CD14-positive monocyte (primary cell): ENCODE measurements at regions not wholly inside any gene's neighbourhood (a gene's known extent, or its start where the extent isn't known, plus 50 kb on each side); places are given as distances from the start of the nearest gene placed in this dataset.

Experiments
- DNase-seq, 3 donors: peaks; one replicate each; pipeline ENCODE4 v3.0.0-alpha.2; 2011 to 2022
- H2AFZ ChIP-seq: 2 replicates; pipeline ENCODE4 v1.6.0; 2012; ENCODE audit warnings: mild to moderate bottlenecking, low read depth, low read length, inconsistent platforms; ENCODE audit not compliant: insufficient read depth, poor library complexity, severe bottlenecking
- H3K27ac ChIP-seq, 2 donors: 1 replicate in 1 of 2; 2 replicates in 1 of 2; pipeline ENCODE4 v1.5.1; 2012 to 2013; ENCODE audit warnings: low read length in 2 of 2, control low read depth in 1 of 2, inconsistent platforms in 1 of 2, low read depth in 1 of 2, mild to moderate bottlenecking in 1 of 2
- H3K27me3 ChIP-seq, 2 donors: one replicate each; pipeline versions ENCODE4 v1.6.0 to v1.6.1; 2011 to 2013; ENCODE audit warnings: low read length in 2 of 2; ENCODE audit not compliant: control insufficient read depth in 2 of 2, insufficient read depth in 2 of 2
- H3K36me3 ChIP-seq, 2 donors: replicated peaks in 1 of 2; 1 replicate in 1 of 2; 2 replicates in 1 of 2; pipeline versions ENCODE4 v1.5.1 to v1.6.1; 2012 to 2013; ENCODE audit warnings: low read length in 2 of 2, control low read depth in 1 of 2, inconsistent platforms in 1 of 2, mild to moderate bottlenecking in 1 of 2; ENCODE audit not compliant: insufficient read depth in 2 of 2, control insufficient read depth in 1 of 2
- H3K4me1 ChIP-seq, 2 donors: 1 replicate in 1 of 2; 2 replicates in 1 of 2; pipeline versions ENCODE4 v1.5.1 to v1.6.1; 2012 to 2013; ENCODE audit warnings: low read length in 2 of 2, control low read depth in 1 of 2, inconsistent platforms in 1 of 2, mild to moderate bottlenecking in 1 of 2, moderate library complexity in 1 of 2; ENCODE audit not compliant: insufficient read depth in 2 of 2, control insufficient read depth in 1 of 2
- H3K4me2 ChIP-seq: replicated peaks from 2 replicates; pipeline ENCODE3; 2012; ENCODE audit warnings: low read length, moderate library complexity, mild to moderate bottlenecking; ENCODE audit not compliant: poor library complexity, severe bottlenecking; ENCODE audit errors: extremely low read depth
- H3K4me3 ChIP-seq, 3 experiments: fragments of 200-600 bp in 1 of 3; sonication (generic) in 1 of 3; replicated peaks in 1 of 3; 1 replicate in 2 of 3; 2 replicates in 1 of 3; pipeline ENCODE4 v1.5.1; 2011 to 2013; ENCODE audit warnings: low read length in 3 of 3, mild to moderate bottlenecking in 3 of 3, control low read depth in 2 of 3, low read depth in 2 of 3, inconsistent platforms in 1 of 3, moderate library complexity in 1 of 3
- H3K79me2 ChIP-seq: 2 replicates; pipeline ENCODE4 v1.6.0; 2012; ENCODE audit warnings: mild to moderate bottlenecking, control low read depth, inconsistent platforms, low read length, moderate library complexity; ENCODE audit not compliant: insufficient read depth
- H3K9ac ChIP-seq: 2 replicates; pipeline ENCODE4 v1.6.0; 2017; ENCODE audit warnings: low read length, mild to moderate bottlenecking; ENCODE audit not compliant: insufficient read depth, poor library complexity, severe bottlenecking
- H3K9me3 ChIP-seq, 2 donors: replicated peaks in 1 of 2; 1 replicate in 1 of 2; 2 replicates in 1 of 2; pipeline versions ENCODE4 v1.5.1 to v1.6.1; 2012 to 2013; ENCODE audit warnings: low read length in 2 of 2, control low read depth in 1 of 2; ENCODE audit not compliant: control insufficient read depth in 1 of 2, insufficient read depth in 1 of 2
- H4K20me1 ChIP-seq: 2 replicates; pipeline ENCODE4 v1.6.0; 2012; ENCODE audit warnings: mild to moderate bottlenecking, low read length, control low read depth, moderate library complexity; ENCODE audit not compliant: insufficient read depth
- H3K27ac Mint-ChIP-seq, 7 donors: one replicate each; pipeline ENCODE4 v1.8.0; 2020; ENCODE audit warnings: mild to moderate bottlenecking in 7 of 7, mixed read lengths in 7 of 7, moderate library complexity in 6 of 7, inconsistent platforms in 2 of 7
- H3K27me3 Mint-ChIP-seq, 3 donors: one replicate each; pipeline ENCODE4 v1.8.0; 2021 to 2022; ENCODE audit warnings: low read depth in 3 of 3, mild to moderate bottlenecking in 3 of 3, mixed read lengths in 3 of 3, moderate library complexity in 3 of 3, inconsistent platforms in 1 of 3
- H3K36me3 Mint-ChIP-seq, 2 donors: one replicate each; pipeline ENCODE4 v1.8.0; 2020; ENCODE audit warnings: mixed read lengths in 2 of 2, inconsistent platforms in 1 of 2, mild to moderate bottlenecking in 1 of 2
- H3K4me1 Mint-ChIP-seq: one replicate; pipeline ENCODE4 v1.8.0; 2020; ENCODE audit warnings: mild to moderate bottlenecking, mixed read lengths
- H3K4me3 Mint-ChIP-seq, 2 donors: one replicate each; pipeline ENCODE4 v1.8.0; 2020; ENCODE audit warnings: mild to moderate bottlenecking in 2 of 2, mixed read lengths in 2 of 2, moderate library complexity in 1 of 2
- H3K9me3 Mint-ChIP-seq, 7 donors: one replicate each; pipeline ENCODE4 v1.8.0; 2020 to 2022; ENCODE audit warnings: mixed read lengths in 7 of 7, mild to moderate bottlenecking in 6 of 7, moderate library complexity in 6 of 7, inconsistent platforms in 2 of 7
- WGBS: methylation state at CpG from one replicate; pipeline ENCODE4 v1.1.5; 2013; ENCODE audit warnings: missing lambda C conversion rate; ENCODE audit not compliant: insufficient coverage; 5-methylcytosine and 5-hydroxymethylcytosine counted together
- intact Hi-C, 2 donors: fragments of 100-400 bp; cut with micrococcal nuclease; formaldehyde crosslinking; loops; one replicate each; pipeline versions ENCODE4 v1.15.0 to v1.15.1; 2023
- TF ChIP-seq, protein P1 (sequence below): fragments of 200-600 bp; IDR thresholded peaks from one replicate; pipeline ENCODE4 v1.8.0; 2022; ENCODE audit warnings: antibody characterized with exemption, mild to moderate bottlenecking

DNA sequence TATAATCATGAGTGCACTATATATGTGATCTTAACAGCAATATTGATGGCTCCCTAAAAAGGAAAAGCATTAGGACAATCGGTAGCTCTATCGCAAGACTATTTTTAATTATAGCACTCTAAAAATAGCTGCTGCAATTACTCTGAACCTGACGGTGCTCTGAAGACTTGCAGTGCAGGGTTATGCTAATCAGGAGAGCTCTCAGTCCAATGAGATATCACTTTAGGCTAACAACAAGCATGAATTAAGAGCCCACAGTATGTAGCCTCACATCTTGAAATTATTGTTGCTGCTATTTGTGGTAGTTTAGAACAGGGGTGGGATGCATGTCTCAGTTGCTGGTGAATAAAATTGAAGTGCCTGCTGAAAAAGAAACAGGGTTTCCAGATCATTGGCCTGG lies 515.8 kb upstream of the AKR1E2 start:
- H3K36me3 ChIP-seq = no peaks in the 10 kb centered on the region
- H3K27me3 ChIP-seq = no peaks in the 10 kb centered on the region
- TF ChIP-seq, protein P1, sequence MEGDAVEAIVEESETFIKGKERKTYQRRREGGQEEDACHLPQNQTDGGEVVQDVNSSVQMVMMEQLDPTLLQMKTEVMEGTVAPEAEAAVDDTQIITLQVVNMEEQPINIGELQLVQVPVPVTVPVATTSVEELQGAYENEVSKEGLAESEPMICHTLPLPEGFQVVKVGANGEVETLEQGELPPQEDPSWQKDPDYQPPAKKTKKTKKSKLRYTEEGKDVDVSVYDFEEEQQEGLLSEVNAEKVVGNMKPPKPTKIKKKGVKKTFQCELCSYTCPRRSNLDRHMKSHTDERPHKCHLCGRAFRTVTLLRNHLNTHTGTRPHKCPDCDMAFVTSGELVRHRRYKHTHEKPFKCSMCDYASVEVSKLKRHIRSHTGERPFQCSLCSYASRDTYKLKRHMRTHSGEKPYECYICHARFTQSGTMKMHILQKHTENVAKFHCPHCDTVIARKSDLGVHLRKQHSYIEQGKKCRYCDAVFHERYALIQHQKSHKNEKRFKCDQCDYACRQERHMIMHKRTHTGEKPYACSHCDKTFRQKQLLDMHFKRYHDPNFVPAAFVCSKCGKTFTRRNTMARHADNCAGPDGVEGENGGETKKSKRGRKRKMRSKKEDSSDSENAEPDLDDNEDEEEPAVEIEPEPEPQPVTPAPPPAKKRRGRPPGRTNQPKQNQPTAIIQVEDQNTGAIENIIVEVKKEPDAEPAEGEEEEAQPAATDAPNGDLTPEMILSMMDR = no peak
- H3K9me3 ChIP-seq = no peaks in the 10 kb centered on the region
- no peak for DNase-seq
- WGBS = 67% methylated on average over 1 of the region's 3 CpGs
- H3K27ac ChIP-seq = no peak overlapping the region
- H3K4me1 Mint-ChIP-seq = no peaks in the 10 kb centered on the region
- intact Hi-C loops = no loop called here
- no peaks in the 10 kb centered on the region for H4K20me1 ChIP-seq
- H3K27me3 Mint-ChIP-seq = peaks cover 0 to 2% (median under 1%) of the 10 kb centered on the region in 3 donors
- no peak overlapping the region for H2AFZ ChIP-seq
- H3K4me2 ChIP-seq = no peak overlapping the region
- no peak overlapping the region for H3K27ac Mint-ChIP-seq
- H3K9ac ChIP-seq = no peak overlapping the region
- peaks cover 0 to 6% (median 0%) of the 10 kb centered on the region in 7 donors for H3K9me3 Mint-ChIP-seq
- H3K36me3 Mint-ChIP-seq = no peaks in the 10 kb centered on the region
- no peaks in the 10 kb centered on the region for H3K4me1 ChIP-seq
- no peak overlapping the region for H3K4me3 ChIP-seq
- H3K79me2 ChIP-seq = no peaks in the 10 kb centered on the region
- no peak overlapping the region for H3K4me3 Mint-ChIP-seq

DNA sequence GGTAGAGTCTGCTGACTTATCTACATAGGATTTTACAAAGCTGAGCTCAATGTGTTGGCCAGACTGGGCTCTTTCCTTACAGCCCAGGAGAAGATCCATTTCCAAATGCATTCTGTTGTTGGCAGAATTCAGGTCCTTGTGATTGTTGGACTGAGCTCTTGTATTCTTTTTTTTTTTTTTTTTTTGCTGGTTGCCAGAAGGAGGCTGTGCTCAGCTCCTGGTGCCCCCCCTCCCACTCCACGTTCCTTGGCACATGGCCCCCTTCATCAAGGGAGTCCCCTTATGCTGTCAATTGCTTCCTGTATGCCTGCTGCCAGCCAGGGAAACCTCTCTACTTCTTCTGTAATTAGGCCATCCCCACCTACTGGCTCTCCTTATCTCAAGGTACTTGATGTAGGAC lies 518.1 kb upstream of the AKR1E2 start:
- Histone ChIP-seq H2AFZ (no peak overlapping the region), H3K27ac (no peak overlapping the region), H4K20me1 (no peaks in the 10 kb centered on the region), H3K27me3 (no peaks in the 10 kb centered on the region), H3K9me3 (no peaks in the 10 kb centered on the region), H3K9ac (no peak overlapping the region), H3K4me1 (no peaks in the 10 kb centered on the region), H3K36me3 (no peaks in the 10 kb centered on the region), H3K4me2 (no peak overlapping the region), H3K4me3 (no peak overlapping the region), H3K79me2 (no peaks in the 10 kb centered on the region)
- no peaks in the 10 kb centered on the region for H3K36me3 Mint-ChIP-seq
- no CpG with 5 or more reads among the region's 1 CpG for WGBS
- no peak overlapping the region for H3K4me3 Mint-ChIP-seq
- H3K9me3 Mint-ChIP-seq = peaks cover 0 to 5% (median 0%) of the 10 kb centered on the region in 7 donors
- H3K4me1 Mint-ChIP-seq = no peaks in the 10 kb centered on the region
- DNase-seq = no peak
- no peak overlapping the region for H3K27ac Mint-ChIP-seq
- intact Hi-C loops = no loop called here
- TF ChIP-seq, protein P1 = no peak
- H3K27me3 Mint-ChIP-seq = peaks cover 0 to 2% (median 0%) of the 10 kb centered on the region in 3 donors
